Fibroblast of lung (primary cell): ENCODE measurements at regions not wholly inside any gene's neighbourhood (a gene's known extent, or its start where the extent isn't known, plus 50 kb on each side); places are given as distances from the start of the nearest gene placed in this dataset.

Experiments used
- DNase-seq, 2 donors: peaks; one replicate each; pipeline versions ENCODE4 v3.0.0 to v3.0.0-alpha.2; 2010; ENCODE audit warnings: low read depth in 2 of 2
- H2AFZ ChIP-seq: 2 replicates; pipeline ENCODE4 v1.5.1; 2012; ENCODE audit warnings: low read length, control low read depth, inconsistent platforms
- H3K27ac ChIP-seq: 2 replicates; pipeline ENCODE4 v1.5.1; 2011; ENCODE audit warnings: low read length, control low read depth; ENCODE audit not compliant: insufficient read depth
- H3K27me3 ChIP-seq: 2 replicates; pipeline ENCODE4 v1.5.1; 2011; ENCODE audit warnings: mild to moderate bottlenecking, low read length; ENCODE audit not compliant: control insufficient read depth, insufficient read depth
- H3K36me3 ChIP-seq: 2 replicates; pipeline ENCODE4 v1.5.1; 2011; ENCODE audit warnings: low read length; ENCODE audit not compliant: control insufficient read depth, insufficient read depth
- H3K4me1 ChIP-seq: 2 replicates; pipeline ENCODE4 v1.5.1; 2011; ENCODE audit warnings: low read length; ENCODE audit not compliant: control insufficient read depth, insufficient read depth; ENCODE audit errors: extremely low read depth
- H3K4me2 ChIP-seq: 2 replicates; pipeline ENCODE4 v1.5.1; 2011; ENCODE audit warnings: low read length, control low read depth; ENCODE audit not compliant: insufficient read depth; ENCODE audit errors: extremely low read depth
- H3K4me3 ChIP-seq, 4 experiments: fragments of 200-600 bp in 1 of 4; sonication (generic) in 1 of 4; replicated peaks in 1 of 4; 2 replicates each; pipeline ENCODE4 v1.5.1; 2011 to 2016; ENCODE audit warnings: low read length in 4 of 4, low read depth in 3 of 4, mild to moderate bottlenecking in 3 of 4, control low read depth in 2 of 4, inconsistent platforms in 1 of 4, mixed read lengths in 1 of 4; ENCODE audit not compliant: insufficient read depth in 1 of 4; ENCODE audit errors: control extremely low read depth in 1 of 4
- H3K79me2 ChIP-seq: 2 replicates; pipeline ENCODE4 v1.5.1; 2012; ENCODE audit warnings: mild to moderate bottlenecking, low read length, inconsistent platforms; ENCODE audit not compliant: control insufficient read depth, insufficient read depth
- H3K9ac ChIP-seq: 2 replicates; pipeline ENCODE4 v1.5.1; 2011; ENCODE audit warnings: mild to moderate bottlenecking, low read length, control low read depth; ENCODE audit not compliant: insufficient read depth
- H3K9me3 ChIP-seq: 2 replicates; pipeline ENCODE4 v1.5.1; 2012; ENCODE audit warnings: low read depth, low read length; ENCODE audit not compliant: control insufficient read depth, insufficient read depth
- H4K20me1 ChIP-seq: 2 replicates; pipeline ENCODE4 v1.5.1; 2011; ENCODE audit warnings: low read length; ENCODE audit not compliant: control insufficient read depth, insufficient read depth; ENCODE audit errors: extremely low read depth
- EZH2 ChIP-seq: IDR thresholded peaks from 2 replicates; pipeline ENCODE4 v1.5.1; 2012; ENCODE audit warnings: low read length, control low read depth, mild to moderate bottlenecking; ENCODE audit errors: missing control alignments
- TF ChIP-seq, protein P1 (sequence below), 2 donors: IDR thresholded peaks in 1 of 2; conservative IDR thresholded peaks in 1 of 2; 1 replicate in 1 of 2; 2 replicates in 1 of 2; pipeline ENCODE4 v1.5.1; 2011 to 2012; ENCODE audit warnings: low read length in 2 of 2, control low read depth in 1 of 2, inconsistent platforms in 1 of 2, low read depth in 1 of 2, mild to moderate bottlenecking in 1 of 2

DNA sequence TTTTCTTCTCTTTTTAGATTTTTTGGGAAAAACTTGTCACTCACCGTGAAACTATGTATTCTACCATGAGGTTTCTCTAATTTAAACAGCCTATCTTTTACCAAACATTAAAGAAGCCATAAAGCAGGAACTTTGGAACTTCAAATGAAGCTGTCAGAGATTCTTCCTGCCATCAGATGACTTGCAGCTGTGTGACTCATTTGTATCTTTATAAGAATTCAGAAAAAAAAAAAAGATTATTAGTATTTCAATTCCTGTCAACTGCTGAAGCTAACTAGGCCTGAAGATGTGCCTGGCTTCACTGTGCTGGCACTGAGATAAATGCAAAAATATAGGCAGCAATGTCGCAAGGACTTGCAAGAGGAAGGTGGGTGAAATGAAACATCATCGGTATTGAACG, 1399.1 kb upstream of the PIK3C3 start:
- no peaks in the 10 kb centered on the region for H4K20me1 ChIP-seq
- no peak for TF ChIP-seq EZH2
- TF ChIP-seq, protein P1, sequence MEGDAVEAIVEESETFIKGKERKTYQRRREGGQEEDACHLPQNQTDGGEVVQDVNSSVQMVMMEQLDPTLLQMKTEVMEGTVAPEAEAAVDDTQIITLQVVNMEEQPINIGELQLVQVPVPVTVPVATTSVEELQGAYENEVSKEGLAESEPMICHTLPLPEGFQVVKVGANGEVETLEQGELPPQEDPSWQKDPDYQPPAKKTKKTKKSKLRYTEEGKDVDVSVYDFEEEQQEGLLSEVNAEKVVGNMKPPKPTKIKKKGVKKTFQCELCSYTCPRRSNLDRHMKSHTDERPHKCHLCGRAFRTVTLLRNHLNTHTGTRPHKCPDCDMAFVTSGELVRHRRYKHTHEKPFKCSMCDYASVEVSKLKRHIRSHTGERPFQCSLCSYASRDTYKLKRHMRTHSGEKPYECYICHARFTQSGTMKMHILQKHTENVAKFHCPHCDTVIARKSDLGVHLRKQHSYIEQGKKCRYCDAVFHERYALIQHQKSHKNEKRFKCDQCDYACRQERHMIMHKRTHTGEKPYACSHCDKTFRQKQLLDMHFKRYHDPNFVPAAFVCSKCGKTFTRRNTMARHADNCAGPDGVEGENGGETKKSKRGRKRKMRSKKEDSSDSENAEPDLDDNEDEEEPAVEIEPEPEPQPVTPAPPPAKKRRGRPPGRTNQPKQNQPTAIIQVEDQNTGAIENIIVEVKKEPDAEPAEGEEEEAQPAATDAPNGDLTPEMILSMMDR (conservative IDR thresholded peaks at IDR 0.05 in 1 of 2, IDR thresholded peaks at IDR 0.05 in 1 of 2; ENCODE audit: low read depth in 1 of 2, low read length in 2 of 2) = no peak
- no peak overlapping the region for H3K9ac ChIP-seq
- no peaks in the 10 kb centered on the region for H3K27me3 ChIP-seq
- no peak overlapping the region for H3K4me2 ChIP-seq
- no peaks in the 10 kb centered on the region for H3K4me1 ChIP-seq
- H3K36me3 ChIP-seq = no peaks in the 10 kb centered on the region
- H3K9me3 ChIP-seq = no peaks in the 10 kb centered on the region
- no peaks in the 10 kb centered on the region for H3K79me2 ChIP-seq
- no peak overlapping the region for H3K27ac ChIP-seq
- DNase-seq = peak; percentile 28 to 82
- H3K4me3 ChIP-seq = no peak overlapping the region
- no peak overlapping the region for H2AFZ ChIP-seq

DNA sequence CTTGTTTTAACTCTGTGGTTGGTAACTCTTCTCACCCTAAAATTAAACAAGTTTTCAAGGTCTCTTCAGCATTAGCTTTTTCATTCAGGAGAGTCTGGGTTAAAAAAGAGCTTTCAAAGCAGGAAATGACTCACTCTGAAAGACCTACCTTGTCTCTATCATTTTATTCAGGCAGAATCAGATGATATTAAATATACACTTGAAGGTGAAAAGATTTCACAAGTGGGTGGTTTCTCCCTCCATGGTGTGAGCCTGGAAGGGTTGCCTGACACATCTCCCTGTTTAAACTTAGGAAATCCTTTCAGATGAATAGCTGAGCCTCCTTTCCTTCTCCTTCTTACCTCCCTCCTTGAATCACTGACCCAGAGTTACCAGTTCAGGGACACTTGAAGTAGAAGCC, 1402.0 kb upstream of the PIK3C3 start:
- no peaks in the 10 kb centered on the region for H3K4me1 ChIP-seq
- H4K20me1 ChIP-seq = no peaks in the 10 kb centered on the region
- no peak overlapping the region for H3K4me3 ChIP-seq
- DNase-seq = peak in 1 of 2 donors; percentile 19
- H3K4me2 ChIP-seq = no peak overlapping the region
- no peak for TF ChIP-seq EZH2
- TF ChIP-seq, protein P1 (conservative IDR thresholded peaks at IDR 0.05 in 1 of 2, IDR thresholded peaks at IDR 0.05 in 1 of 2; ENCODE audit: low read depth in 1 of 2, low read length in 2 of 2) = no peak
- H3K36me3 ChIP-seq = no peaks in the 10 kb centered on the region
- H3K79me2 ChIP-seq = no peaks in the 10 kb centered on the region
- H3K27me3 ChIP-seq = no peaks in the 10 kb centered on the region
- H2AFZ ChIP-seq = no peak overlapping the region
- no peak overlapping the region for H3K27ac ChIP-seq
- H3K9me3 ChIP-seq = no peaks in the 10 kb centered on the region
- H3K9ac ChIP-seq = no peak overlapping the region

DNA sequence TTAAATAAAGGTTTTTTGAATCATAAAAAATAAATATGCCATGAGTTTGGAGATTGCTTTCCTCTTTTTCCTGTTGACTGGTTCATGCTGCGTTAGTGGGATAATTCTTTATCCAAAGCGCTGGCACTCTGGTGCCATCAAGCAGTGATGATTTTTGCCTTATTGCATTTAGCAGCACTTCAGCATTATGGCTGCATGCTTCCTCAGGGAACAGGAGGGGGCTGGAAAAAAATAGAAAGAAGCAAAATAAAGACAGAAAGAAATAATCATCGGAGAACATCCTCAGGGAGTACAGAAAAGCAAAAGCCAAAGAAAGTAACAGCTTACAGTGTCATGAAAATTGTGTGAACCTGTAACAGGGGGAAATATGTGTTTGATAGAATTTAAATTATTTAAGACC, 1408.2 kb upstream of the PIK3C3 start:
- TF ChIP-seq EZH2 = no peak

DNA sequence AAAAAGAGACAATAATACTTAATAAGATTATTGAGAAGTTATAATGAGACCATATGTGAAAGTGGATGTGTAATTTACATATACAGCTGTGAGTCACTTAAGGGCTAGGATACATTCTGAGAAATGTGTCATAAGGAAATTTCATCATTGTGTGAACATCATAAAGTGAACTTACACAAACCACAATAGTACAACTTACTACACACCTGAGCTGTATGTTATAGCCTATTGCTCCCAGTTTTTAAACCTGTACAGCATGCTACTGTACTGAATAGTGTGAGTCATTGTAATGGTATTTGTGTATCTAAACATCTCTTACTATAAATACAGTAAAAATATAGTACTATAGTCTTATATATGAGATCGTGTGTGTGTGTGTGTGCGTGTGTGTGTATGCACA, 1420.3 kb upstream of the PIK3C3 start:
- Histone ChIP-seq H3K9me3 (no peaks in the 10 kb centered on the region), H3K4me1 (no peaks in the 10 kb centered on the region), H3K27ac (no peak overlapping the region), H3K79me2 (no peaks in the 10 kb centered on the region), H4K20me1 (no peaks in the 10 kb centered on the region), H3K4me3 (no peak overlapping the region), H3K4me2 (no peak overlapping the region), H2AFZ (no peak overlapping the region), H3K9ac (no peak overlapping the region), H3K36me3 (no peaks in the 10 kb centered on the region), H3K27me3 (no peaks in the 10 kb centered on the region)
- peak; percentile 19 to 55 for DNase-seq
- TF ChIP-seq, protein P1 (conservative IDR thresholded peaks at IDR 0.05 in 1 of 2, IDR thresholded peaks at IDR 0.05 in 1 of 2; ENCODE audit: low read depth in 1 of 2, low read length in 2 of 2) = no peak
- no peak for TF ChIP-seq EZH2

More for the DNA sequence above, 1408.2 kb upstream of the PIK3C3 start:
- no peak overlapping the region for H3K9ac ChIP-seq
- no peaks in the 10 kb centered on the region for H3K9me3 ChIP-seq
- H3K36me3 ChIP-seq = no peaks in the 10 kb centered on the region
- H3K79me2 ChIP-seq = no peaks in the 10 kb centered on the region
- no peak for DNase-seq
- H3K4me2 ChIP-seq = no peak overlapping the region
- no peak overlapping the region for H3K4me3 ChIP-seq
- H4K20me1 ChIP-seq = no peaks in the 10 kb centered on the region
- H3K4me1 ChIP-seq = no peaks in the 10 kb centered on the region
- H3K27me3 ChIP-seq = no peaks in the 10 kb centered on the region
- H3K27ac ChIP-seq = no peak overlapping the region
- H2AFZ ChIP-seq = no peak overlapping the region
